ENCODE measurements at regions not wholly inside any gene's neighbourhood (a gene's known extent, or its start where the extent isn't known, plus 50 kb on each side); places are given as distances from the start of the nearest gene placed in this dataset.

DNA sequence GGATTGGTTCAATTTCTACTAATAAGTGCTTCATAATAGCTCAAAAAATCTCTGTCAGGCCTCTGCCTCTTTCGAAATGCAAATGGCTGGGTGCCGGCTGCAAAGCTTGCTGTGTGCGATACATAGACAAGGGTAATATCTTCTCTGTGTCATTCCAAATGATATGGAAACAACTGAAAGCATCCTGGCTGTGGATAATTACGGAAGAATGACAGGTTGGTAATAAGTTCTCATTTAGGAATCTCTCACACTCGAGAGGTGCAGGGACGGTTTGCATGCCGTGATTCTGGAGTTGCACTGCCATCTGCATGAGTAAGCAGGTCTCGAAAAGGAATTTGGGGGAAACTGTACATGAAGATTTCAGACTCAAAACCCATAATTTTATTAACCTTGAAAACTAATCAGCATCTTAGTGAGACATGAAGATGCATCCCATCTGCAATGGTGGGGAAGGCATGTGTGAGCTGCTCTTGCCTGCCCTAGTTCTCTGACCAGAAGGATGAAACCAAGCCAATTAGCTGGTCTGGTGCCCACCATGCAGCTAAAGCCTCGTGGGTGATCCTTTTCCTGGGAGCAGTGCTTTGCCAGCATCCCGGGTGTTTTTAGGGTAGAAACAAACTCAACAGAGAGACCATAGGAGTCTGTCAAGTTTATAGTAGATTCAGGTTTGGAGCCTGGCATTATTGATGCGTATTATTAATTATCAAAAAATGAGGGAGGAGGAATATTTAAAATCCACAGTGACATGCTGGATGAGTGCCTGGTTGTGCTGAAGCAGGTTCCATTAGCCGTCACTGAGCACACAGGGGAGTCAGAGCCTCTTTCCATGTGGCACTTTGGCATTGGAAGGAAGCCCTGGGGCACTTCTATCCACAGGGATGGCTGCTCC is 503.6 kb upstream of the MGMT start:
- TF ChIP-seq POLR2AphosphoS5 (IDR thresholded peaks at IDR 0.05) (no peak), EZH2 (IDR thresholded peaks at IDR 0.05; ENCODE audit: borderline replicate concordance, insufficient read depth, low read length, poor library complexity, severe bottlenecking) (no peak), SMC3 (conservative IDR thresholded peaks at IDR 0.05; ENCODE audit: poor library complexity) (peak; percentile 29), TAF1 (IDR thresholded peaks at IDR 0.05; ENCODE audit: low read depth) (no peak), EP300 (conservative IDR thresholded peaks at IDR 0.05; ENCODE audit: poor library complexity, severe bottlenecking) (peak; percentile 16), RAD21 (conservative IDR thresholded peaks at IDR 0.05) (peak; percentile 38)
- TF ChIP-seq, protein P1, sequence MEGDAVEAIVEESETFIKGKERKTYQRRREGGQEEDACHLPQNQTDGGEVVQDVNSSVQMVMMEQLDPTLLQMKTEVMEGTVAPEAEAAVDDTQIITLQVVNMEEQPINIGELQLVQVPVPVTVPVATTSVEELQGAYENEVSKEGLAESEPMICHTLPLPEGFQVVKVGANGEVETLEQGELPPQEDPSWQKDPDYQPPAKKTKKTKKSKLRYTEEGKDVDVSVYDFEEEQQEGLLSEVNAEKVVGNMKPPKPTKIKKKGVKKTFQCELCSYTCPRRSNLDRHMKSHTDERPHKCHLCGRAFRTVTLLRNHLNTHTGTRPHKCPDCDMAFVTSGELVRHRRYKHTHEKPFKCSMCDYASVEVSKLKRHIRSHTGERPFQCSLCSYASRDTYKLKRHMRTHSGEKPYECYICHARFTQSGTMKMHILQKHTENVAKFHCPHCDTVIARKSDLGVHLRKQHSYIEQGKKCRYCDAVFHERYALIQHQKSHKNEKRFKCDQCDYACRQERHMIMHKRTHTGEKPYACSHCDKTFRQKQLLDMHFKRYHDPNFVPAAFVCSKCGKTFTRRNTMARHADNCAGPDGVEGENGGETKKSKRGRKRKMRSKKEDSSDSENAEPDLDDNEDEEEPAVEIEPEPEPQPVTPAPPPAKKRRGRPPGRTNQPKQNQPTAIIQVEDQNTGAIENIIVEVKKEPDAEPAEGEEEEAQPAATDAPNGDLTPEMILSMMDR (IDR thresholded peaks at IDR 0.05; ENCODE audit: poor library complexity, severe bottlenecking) = peak; percentile 24
- TF ChIP-seq, protein P2, sequence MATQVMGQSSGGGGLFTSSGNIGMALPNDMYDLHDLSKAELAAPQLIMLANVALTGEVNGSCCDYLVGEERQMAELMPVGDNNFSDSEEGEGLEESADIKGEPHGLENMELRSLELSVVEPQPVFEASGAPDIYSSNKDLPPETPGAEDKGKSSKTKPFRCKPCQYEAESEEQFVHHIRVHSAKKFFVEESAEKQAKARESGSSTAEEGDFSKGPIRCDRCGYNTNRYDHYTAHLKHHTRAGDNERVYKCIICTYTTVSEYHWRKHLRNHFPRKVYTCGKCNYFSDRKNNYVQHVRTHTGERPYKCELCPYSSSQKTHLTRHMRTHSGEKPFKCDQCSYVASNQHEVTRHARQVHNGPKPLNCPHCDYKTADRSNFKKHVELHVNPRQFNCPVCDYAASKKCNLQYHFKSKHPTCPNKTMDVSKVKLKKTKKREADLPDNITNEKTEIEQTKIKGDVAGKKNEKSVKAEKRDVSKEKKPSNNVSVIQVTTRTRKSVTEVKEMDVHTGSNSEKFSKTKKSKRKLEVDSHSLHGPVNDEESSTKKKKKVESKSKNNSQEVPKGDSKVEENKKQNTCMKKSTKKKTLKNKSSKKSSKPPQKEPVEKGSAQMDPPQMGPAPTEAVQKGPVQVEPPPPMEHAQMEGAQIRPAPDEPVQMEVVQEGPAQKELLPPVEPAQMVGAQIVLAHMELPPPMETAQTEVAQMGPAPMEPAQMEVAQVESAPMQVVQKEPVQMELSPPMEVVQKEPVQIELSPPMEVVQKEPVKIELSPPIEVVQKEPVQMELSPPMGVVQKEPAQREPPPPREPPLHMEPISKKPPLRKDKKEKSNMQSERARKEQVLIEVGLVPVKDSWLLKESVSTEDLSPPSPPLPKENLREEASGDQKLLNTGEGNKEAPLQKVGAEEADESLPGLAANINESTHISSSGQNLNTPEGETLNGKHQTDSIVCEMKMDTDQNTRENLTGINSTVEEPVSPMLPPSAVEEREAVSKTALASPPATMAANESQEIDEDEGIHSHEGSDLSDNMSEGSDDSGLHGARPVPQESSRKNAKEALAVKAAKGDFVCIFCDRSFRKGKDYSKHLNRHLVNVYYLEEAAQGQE (IDR thresholded peaks at IDR 0.05; ENCODE audit: borderline replicate concordance) = peak; percentile 41
